GM18511 (cell line): ENCODE measurements at regions not wholly inside any gene's neighbourhood (a gene's known extent, or its start where the extent isn't known, plus 50 kb on each side); places are given as distances from the start of the nearest gene placed in this dataset.
"Not testable (repeated sequence)": the region's sequence is repeated elsewhere in the genome, so short reads cannot be mapped to it uniquely, and the experiment has no call there.

Source experiments
- ATAC-seq: cut with Tn5 transposase; IDR thresholded peaks from one replicate; pipeline ENCODE4 v1.9.1; 2021; ENCODE audit warnings: mild to moderate bottlenecking, moderate library complexity; ENCODE audit not compliant: unreplicated experiment

- ATAC-seq: no peak
These were observed 75.7 kb upstream of the IRX4 start for GRCh38 chr5:1958211-1959010.

GRCh38 chr5:1955586-1955985, 72.9 kb upstream of the IRX4 start:
- no peak for ATAC-seq

GRCh38 chr5:1953710-1954109, 71.0 kb upstream of the IRX4 start:
- ATAC-seq: not testable (repeated sequence)

GRCh38 chr5:1952444-1953099, 69.8 kb upstream of the IRX4 start:
- ATAC-seq: no peak

GRCh38 chr5:1952021-1952420, 69.3 kb upstream of the IRX4 start:
- no peak for ATAC-seq

GRCh38 chr5:1951165-1951816, 68.6 kb upstream of the IRX4 start:
- no peak for ATAC-seq

GRCh38 chr5:1950708-1951103, 68.0 kb upstream of the IRX4 start:
- no peak for ATAC-seq

- ATAC-seq: no peak
These were observed 67.5 kb upstream of the IRX4 start for GRCh38 chr5:1950096-1950707.

- ATAC-seq: no peak
These were observed 66.5 kb upstream of the IRX4 start for GRCh38 chr5:1949253-1949652.

- no peak for ATAC-seq
These were observed 66.0 kb upstream of the IRX4 start for GRCh38 chr5:1948663-1949191.

- no peak for ATAC-seq
These were observed 65.4 kb upstream of the IRX4 start for GRCh38 chr5:1948111-1948510.

- no peak for ATAC-seq
These were observed 64.1 kb upstream of the IRX4 start for GRCh38 chr5:1946776-1947175.

GRCh38 chr5:1946122-1946677, 63.5 kb upstream of the IRX4 start:
- ATAC-seq: no peak

GRCh38 chr5:1945606-1946005, 62.9 kb upstream of the IRX4 start:
- ATAC-seq: no peak

GRCh38 chr5:1944408-1944807, 61.7 kb upstream of the IRX4 start:
- no peak for ATAC-seq

GRCh38 chr5:1943481-1943880, 60.8 kb upstream of the IRX4 start:
- no peak for ATAC-seq

GRCh38 chr5:1942630-1943029, 59.9 kb upstream of the IRX4 start:
- no peak for ATAC-seq

- ATAC-seq: no peak
These were observed 59.4 kb upstream of the IRX4 start for GRCh38 chr5:1942158-1942557.

GRCh38 chr5:1939256-1939655, 56.5 kb upstream of the IRX4 start:
- no peak for ATAC-seq

GRCh38 chr5:1938310-1939000, 55.7 kb upstream of the IRX4 start:
- no peak for ATAC-seq
